ENCODE measurements at regions not wholly inside any gene's neighbourhood (a gene's known extent, or its start where the extent isn't known, plus 50 kb on each side); places are given as distances from the start of the nearest gene placed in this dataset.

- Histone ChIP-seq H3K4me1 (ENCODE audit: low read depth, poor library complexity, severe bottlenecking) (no peaks in the 10 kb centered on the region), H3K9ac (no peak overlapping the region), H3K36me3 (ENCODE audit: insufficient read depth) (no peaks in the 10 kb centered on the region), H3K79me2 (ENCODE audit: insufficient read depth, low read depth) (no peaks in the 10 kb centered on the region), H3K27me3 (ENCODE audit: insufficient read depth, low read depth) (no peaks in the 10 kb centered on the region), H3K4me2 (no peak overlapping the region), H4K20me1 (ENCODE audit: insufficient read depth) (no peaks in the 10 kb centered on the region), H3K4me3 (IDR thresholded peaks at IDR 0.05; ENCODE audit: insufficient read depth, low read depth, low read length) (no peak overlapping the region), H2AFZ (ENCODE audit: low read depth) (no peak overlapping the region), H3K27ac (no peak overlapping the region)
- TF ChIP-seq, protein P1, sequence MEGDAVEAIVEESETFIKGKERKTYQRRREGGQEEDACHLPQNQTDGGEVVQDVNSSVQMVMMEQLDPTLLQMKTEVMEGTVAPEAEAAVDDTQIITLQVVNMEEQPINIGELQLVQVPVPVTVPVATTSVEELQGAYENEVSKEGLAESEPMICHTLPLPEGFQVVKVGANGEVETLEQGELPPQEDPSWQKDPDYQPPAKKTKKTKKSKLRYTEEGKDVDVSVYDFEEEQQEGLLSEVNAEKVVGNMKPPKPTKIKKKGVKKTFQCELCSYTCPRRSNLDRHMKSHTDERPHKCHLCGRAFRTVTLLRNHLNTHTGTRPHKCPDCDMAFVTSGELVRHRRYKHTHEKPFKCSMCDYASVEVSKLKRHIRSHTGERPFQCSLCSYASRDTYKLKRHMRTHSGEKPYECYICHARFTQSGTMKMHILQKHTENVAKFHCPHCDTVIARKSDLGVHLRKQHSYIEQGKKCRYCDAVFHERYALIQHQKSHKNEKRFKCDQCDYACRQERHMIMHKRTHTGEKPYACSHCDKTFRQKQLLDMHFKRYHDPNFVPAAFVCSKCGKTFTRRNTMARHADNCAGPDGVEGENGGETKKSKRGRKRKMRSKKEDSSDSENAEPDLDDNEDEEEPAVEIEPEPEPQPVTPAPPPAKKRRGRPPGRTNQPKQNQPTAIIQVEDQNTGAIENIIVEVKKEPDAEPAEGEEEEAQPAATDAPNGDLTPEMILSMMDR (conservative IDR thresholded peaks at IDR 0.05; ENCODE audit: low read depth, low read length): peak; percentile 85
Observed at GRCh38 chr2:7427293-7428060, 510.3 kb downstream of the RNF144A start.

DNA sequence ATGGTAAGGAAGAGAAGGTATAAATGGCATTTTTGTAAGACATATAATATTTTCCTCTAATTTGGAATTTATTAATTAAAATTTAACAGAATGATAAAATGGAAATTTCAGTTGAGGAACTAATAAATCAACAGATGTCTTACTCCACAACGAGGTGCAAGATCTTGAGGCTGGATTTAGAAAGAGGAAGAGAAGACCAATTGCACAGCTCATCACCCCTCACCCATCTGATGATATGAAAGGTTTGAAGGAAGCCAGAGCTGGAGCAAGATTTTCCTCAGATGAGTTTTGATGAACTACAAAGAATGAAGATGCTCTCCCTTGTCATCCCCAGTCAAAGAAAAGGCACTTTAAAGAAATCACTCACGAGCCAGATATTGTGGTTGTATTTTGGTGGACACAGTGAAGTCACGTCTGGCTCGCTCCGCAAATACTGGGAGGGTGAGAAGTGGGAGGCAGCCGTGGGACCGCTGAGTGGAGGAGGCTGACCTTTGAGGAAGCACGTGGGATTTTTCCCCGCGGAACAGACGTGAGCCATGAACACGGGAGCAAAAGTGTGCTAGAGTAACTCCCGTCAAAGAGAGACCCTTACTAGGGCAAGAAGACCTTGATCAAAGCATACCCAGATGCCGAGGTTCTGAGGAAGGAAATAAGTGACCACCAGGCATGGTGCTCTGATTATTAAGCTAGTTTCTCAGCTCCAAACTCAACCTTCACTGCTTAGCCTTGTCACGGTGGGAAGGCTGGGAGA is 511.4 kb downstream of the RNF144A start:
- Histone ChIP-seq H3K4me3 (IDR thresholded peaks at IDR 0.05; ENCODE audit: insufficient read depth, low read depth, low read length) (no peak overlapping the region), H2AFZ (ENCODE audit: low read depth) (no peak overlapping the region), H4K20me1 (ENCODE audit: insufficient read depth) (no peaks in the 10 kb centered on the region), H3K36me3 (ENCODE audit: insufficient read depth) (no peaks in the 10 kb centered on the region), H3K27ac (no peak overlapping the region), H3K27me3 (ENCODE audit: insufficient read depth, low read depth) (no peaks in the 10 kb centered on the region), H3K4me2 (no peak overlapping the region), H3K4me1 (ENCODE audit: low read depth, poor library complexity, severe bottlenecking) (no peaks in the 10 kb centered on the region), H3K9ac (no peak overlapping the region), H3K79me2 (ENCODE audit: insufficient read depth, low read depth) (no peaks in the 10 kb centered on the region)
- TF ChIP-seq, protein P1 (conservative IDR thresholded peaks at IDR 0.05; ENCODE audit: low read depth, low read length): no peak

GRCh38 chr2:7429733-7430132 is 512.5 kb downstream of the RNF144A start:
- Histone ChIP-seq H3K9ac (no peak overlapping the region), H3K27ac (no peak overlapping the region)
- TF ChIP-seq, protein P1 (conservative IDR thresholded peaks at IDR 0.05; ENCODE audit: low read depth, low read length): no peak

DNA sequence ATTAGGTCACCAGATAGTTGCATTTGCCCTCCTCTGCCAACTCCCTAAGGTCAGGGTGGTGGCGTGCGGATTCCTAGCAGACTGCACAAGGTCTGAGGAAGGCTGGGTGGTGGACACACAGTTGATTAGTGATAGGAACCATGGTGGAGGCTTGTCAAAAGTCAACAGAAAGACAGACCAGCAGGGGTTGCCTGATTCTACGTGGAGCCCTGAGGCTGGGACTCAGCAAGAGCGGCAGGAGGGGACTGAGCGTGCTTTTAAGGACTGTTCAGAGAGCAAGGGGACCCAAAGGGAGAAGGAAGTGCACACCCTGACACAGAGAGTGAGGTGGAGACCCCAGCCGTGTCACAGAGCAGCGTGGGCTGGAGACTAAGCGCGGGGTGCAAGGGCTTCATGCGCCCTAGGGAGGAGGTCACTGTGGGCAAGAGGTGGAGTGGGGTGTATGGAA is 513.2 kb downstream of the RNF144A start:
- TF ChIP-seq, protein P1 (conservative IDR thresholded peaks at IDR 0.05; ENCODE audit: low read depth, low read length): no peak
- Histone ChIP-seq H3K4me3 (IDR thresholded peaks at IDR 0.05; ENCODE audit: insufficient read depth, low read depth, low read length) (no peak overlapping the region), H3K27ac (no peak overlapping the region), H3K4me1 (ENCODE audit: low read depth, poor library complexity, severe bottlenecking) (no peaks in the 10 kb centered on the region), H4K20me1 (ENCODE audit: insufficient read depth) (no peaks in the 10 kb centered on the region), H2AFZ (ENCODE audit: low read depth) (no peak overlapping the region), H3K27me3 (ENCODE audit: insufficient read depth, low read depth) (no peaks in the 10 kb centered on the region), H3K9ac (no peak overlapping the region), H3K36me3 (ENCODE audit: insufficient read depth) (no peaks in the 10 kb centered on the region), H3K4me2 (no peak overlapping the region), H3K79me2 (ENCODE audit: insufficient read depth, low read depth) (no peaks in the 10 kb centered on the region)

More at GRCh38 chr2:7429733-7430132, 512.5 kb downstream of the RNF144A start:
- H3K79me2 ChIP-seq (ENCODE audit: insufficient read depth, low read depth): no peaks in the 10 kb centered on the region
- no peaks in the 10 kb centered on the region for H3K27me3 ChIP-seq (ENCODE audit: insufficient read depth, low read depth)
- H2AFZ ChIP-seq (ENCODE audit: low read depth): no peak overlapping the region
- no peak overlapping the region for H3K4me3 ChIP-seq (IDR thresholded peaks at IDR 0.05; ENCODE audit: insufficient read depth, low read depth, low read length)
- H3K4me1 ChIP-seq (ENCODE audit: low read depth, poor library complexity, severe bottlenecking): no peaks in the 10 kb centered on the region
- H4K20me1 ChIP-seq (ENCODE audit: insufficient read depth): no peaks in the 10 kb centered on the region
- H3K36me3 ChIP-seq (ENCODE audit: insufficient read depth): no peaks in the 10 kb centered on the region
- H3K4me2 ChIP-seq: no peak overlapping the region

All from KMS-11 (cell line).